Peyer's patch (tissue), 4 donors: ENCODE measurements at regions not wholly inside any gene's neighbourhood (a gene's known extent, or its start where the extent isn't known, plus 50 kb on each side); places are given as distances from the start of the nearest gene placed in this dataset.

Experiments used
- POLR2A ChIP-seq, 2 donors: fragments of 450-650 bp; IDR thresholded peaks; one replicate each; pipeline ENCODE4 v1.5.1; 2017; ENCODE audit warnings: antibody characterized with exemption in 2 of 2, mild to moderate bottlenecking in 2 of 2, moderate library complexity in 2 of 2
- TF ChIP-seq, protein P1 (sequence below), 6 experiments: fragments of 450-650 bp in 4 of 6; fragments of 200-600 bp in 2 of 6; sonication (generic) in 1 of 6; IDR thresholded peaks; one replicate each; pipeline ENCODE4 v1.5.1; 2017 to 2019; ENCODE audit warnings: antibody characterized with exemption in 6 of 6, mild to moderate bottlenecking in 3 of 6, moderate library complexity in 1 of 6

DNA sequence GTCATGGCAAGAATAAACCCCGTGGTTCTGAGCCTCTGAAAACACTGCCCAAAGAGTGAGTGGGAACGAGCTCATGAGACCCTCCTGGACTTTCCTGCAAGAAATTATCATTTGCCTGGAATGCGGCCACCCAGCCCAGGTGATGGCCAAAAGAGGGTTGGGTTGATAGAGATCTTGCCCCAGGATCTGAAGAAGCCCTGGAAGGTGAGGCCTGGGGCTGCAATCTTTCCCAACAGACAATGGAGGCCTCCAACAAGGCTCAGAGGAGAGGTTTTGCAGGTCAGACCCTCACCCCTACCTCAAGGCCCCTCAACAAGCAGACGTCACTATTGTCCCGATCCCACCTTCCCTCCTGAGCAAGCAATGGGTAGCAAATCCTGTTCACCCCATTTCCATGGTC, 106.0 kb upstream of the SOD1 start:
- TF ChIP-seq POLR2A (IDR thresholded peaks at IDR 0.05): no peak
- TF ChIP-seq, protein P1, sequence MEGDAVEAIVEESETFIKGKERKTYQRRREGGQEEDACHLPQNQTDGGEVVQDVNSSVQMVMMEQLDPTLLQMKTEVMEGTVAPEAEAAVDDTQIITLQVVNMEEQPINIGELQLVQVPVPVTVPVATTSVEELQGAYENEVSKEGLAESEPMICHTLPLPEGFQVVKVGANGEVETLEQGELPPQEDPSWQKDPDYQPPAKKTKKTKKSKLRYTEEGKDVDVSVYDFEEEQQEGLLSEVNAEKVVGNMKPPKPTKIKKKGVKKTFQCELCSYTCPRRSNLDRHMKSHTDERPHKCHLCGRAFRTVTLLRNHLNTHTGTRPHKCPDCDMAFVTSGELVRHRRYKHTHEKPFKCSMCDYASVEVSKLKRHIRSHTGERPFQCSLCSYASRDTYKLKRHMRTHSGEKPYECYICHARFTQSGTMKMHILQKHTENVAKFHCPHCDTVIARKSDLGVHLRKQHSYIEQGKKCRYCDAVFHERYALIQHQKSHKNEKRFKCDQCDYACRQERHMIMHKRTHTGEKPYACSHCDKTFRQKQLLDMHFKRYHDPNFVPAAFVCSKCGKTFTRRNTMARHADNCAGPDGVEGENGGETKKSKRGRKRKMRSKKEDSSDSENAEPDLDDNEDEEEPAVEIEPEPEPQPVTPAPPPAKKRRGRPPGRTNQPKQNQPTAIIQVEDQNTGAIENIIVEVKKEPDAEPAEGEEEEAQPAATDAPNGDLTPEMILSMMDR (IDR thresholded peaks at IDR 0.05): no peak
